Progenitor cell of endocrine pancreas (in vitro differentiated cells): ENCODE measurements at regions not wholly inside any gene's neighbourhood (a gene's known extent, or its start where the extent isn't known, plus 50 kb on each side); places are given as distances from the start of the nearest gene placed in this dataset.

ENCODE experiments used
- DNase-seq: peaks from one replicate; pipeline ENCODE4 v3.0.0; 2021; ENCODE audit warnings: low spot score; ENCODE audit not compliant: unreplicated experiment
- H3K27ac Mint-ChIP-seq: 2 replicates; pipeline ENCODE4 v1.8.0; 2021; ENCODE audit warnings: mild to moderate bottlenecking, moderate library complexity, mixed read lengths
- H3K27me3 Mint-ChIP-seq: 2 replicates; pipeline ENCODE4 v1.8.0; 2021; ENCODE audit warnings: mixed read lengths
- H3K36me3 Mint-ChIP-seq: 2 replicates; pipeline ENCODE4 v1.8.0; 2022; ENCODE audit warnings: mixed read lengths; ENCODE audit not compliant: insufficient read depth
- H3K4me1 Mint-ChIP-seq: 2 replicates; pipeline ENCODE4 v1.8.0; 2021; ENCODE audit warnings: low read depth, mixed read lengths
- H3K4me3 Mint-ChIP-seq: 2 replicates; pipeline ENCODE4 v1.8.0; 2021; ENCODE audit warnings: low read depth, mild to moderate bottlenecking, moderate library complexity, mixed read lengths
- H3K9me3 Mint-ChIP-seq: 2 replicates; pipeline ENCODE4 v1.8.0; 2021; ENCODE audit warnings: low read depth, mixed read lengths
- CTCF ChIP-seq: fragments of 200-600 bp; sonication (generic); IDR thresholded peaks from one replicate; pipeline ENCODE4 v1.5.0; 2021; ENCODE audit warnings: antibody characterized with exemption, mild to moderate bottlenecking; ENCODE audit not compliant: unreplicated experiment

- Mint-ChIP-seq H3K9me3 (no peaks in the 10 kb centered on the region), H3K4me1 (peaks cover 18% of the 10 kb centered on the region), H3K27ac (peak overlapping the region; percentile 35), H3K36me3 (no peaks in the 10 kb centered on the region), H3K4me3 (no peak overlapping the region), H3K27me3 (peaks cover 12% of the 10 kb centered on the region)
- DNase-seq, result no peak
- TF ChIP-seq CTCF, result no peak
Observed at GRCh38 chr2:8312861-8313830, 368.7 kb upstream of the ID2 start.

GRCh38 chr2:8314063-8314462, 367.8 kb upstream of the ID2 start:
- no peaks in the 10 kb centered on the region for H3K36me3 Mint-ChIP-seq
- no peak overlapping the region for H3K4me3 Mint-ChIP-seq
- H3K9me3 Mint-ChIP-seq, result no peaks in the 10 kb centered on the region
- no peak for DNase-seq
- no peak overlapping the region for H3K27ac Mint-ChIP-seq
- H3K4me1 Mint-ChIP-seq, result peaks cover 18% of the 10 kb centered on the region
- no peak for TF ChIP-seq CTCF
- H3K27me3 Mint-ChIP-seq, result peaks cover 12% of the 10 kb centered on the region

- DNase-seq, result no peak
Observed at GRCh38 chr2:8315531-8316165, 366.2 kb upstream of the ID2 start.

GRCh38 chr2:8316356-8316755, 365.5 kb upstream of the ID2 start:
- Mint-ChIP-seq H3K36me3 (no peaks in the 10 kb centered on the region), H3K27ac (no peak overlapping the region), H3K27me3 (peaks cover 9% of the 10 kb centered on the region), H3K4me1 (peaks cover 18% of the 10 kb centered on the region), H3K9me3 (no peaks in the 10 kb centered on the region), H3K4me3 (no peak overlapping the region)
- no peak for DNase-seq
- no peak for TF ChIP-seq CTCF

More at GRCh38 chr2:8315531-8316165, 366.2 kb upstream of the ID2 start:
- Mint-ChIP-seq H3K36me3 (no peaks in the 10 kb centered on the region), H3K4me3 (no peak overlapping the region), H3K4me1 (peaks cover 18% of the 10 kb centered on the region), H3K9me3 (no peaks in the 10 kb centered on the region), H3K27me3 (peaks cover 9% of the 10 kb centered on the region), H3K27ac (no peak overlapping the region)
- TF ChIP-seq CTCF, result no peak

GRCh38 chr2:8317418-8317817, 364.4 kb upstream of the ID2 start:
- peaks cover 18% of the 10 kb centered on the region for H3K4me1 Mint-ChIP-seq
- H3K27me3 Mint-ChIP-seq, result peaks cover 7% of the 10 kb centered on the region
- no peak for TF ChIP-seq CTCF
- no peak overlapping the region for H3K27ac Mint-ChIP-seq
- no peaks in the 10 kb centered on the region for H3K36me3 Mint-ChIP-seq
- no peaks in the 10 kb centered on the region for H3K9me3 Mint-ChIP-seq
- no peak for DNase-seq
- no peak overlapping the region for H3K4me3 Mint-ChIP-seq
